ENCODE measurements at regions not wholly inside any gene's neighbourhood (a gene's known extent, or its start where the extent isn't known, plus 50 kb on each side); places are given as distances from the start of the nearest gene placed in this dataset.

DNA sequence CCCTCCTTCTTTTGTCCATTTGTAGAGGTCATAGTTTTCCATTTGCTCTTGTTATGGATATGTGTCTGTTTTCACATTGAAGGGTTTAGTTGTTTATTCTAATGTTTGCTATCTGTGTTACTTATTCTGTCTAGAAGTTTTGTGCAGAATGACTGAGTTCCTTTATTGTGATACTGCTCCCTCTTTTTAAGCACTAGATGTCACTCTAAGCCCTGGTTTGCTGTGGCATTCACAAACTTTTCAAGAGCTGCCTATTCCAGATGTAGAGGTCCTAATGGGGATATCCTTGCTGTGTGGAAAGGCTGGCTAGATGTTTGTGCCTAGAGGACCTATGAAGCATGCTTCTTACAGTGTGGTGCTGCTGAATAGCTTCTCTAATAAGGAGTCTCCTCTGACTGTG is 338.6 kb downstream of the SPIN4 start:
- POLR2A ChIA-PET: no interaction called here
- CTCF ChIA-PET (ENCODE audit: low intra/inter-chr PET ratio): no interaction called here

More for the DNA sequence above, 338.6 kb downstream of the SPIN4 start:
- TF ChIP-seq, protein P1, sequence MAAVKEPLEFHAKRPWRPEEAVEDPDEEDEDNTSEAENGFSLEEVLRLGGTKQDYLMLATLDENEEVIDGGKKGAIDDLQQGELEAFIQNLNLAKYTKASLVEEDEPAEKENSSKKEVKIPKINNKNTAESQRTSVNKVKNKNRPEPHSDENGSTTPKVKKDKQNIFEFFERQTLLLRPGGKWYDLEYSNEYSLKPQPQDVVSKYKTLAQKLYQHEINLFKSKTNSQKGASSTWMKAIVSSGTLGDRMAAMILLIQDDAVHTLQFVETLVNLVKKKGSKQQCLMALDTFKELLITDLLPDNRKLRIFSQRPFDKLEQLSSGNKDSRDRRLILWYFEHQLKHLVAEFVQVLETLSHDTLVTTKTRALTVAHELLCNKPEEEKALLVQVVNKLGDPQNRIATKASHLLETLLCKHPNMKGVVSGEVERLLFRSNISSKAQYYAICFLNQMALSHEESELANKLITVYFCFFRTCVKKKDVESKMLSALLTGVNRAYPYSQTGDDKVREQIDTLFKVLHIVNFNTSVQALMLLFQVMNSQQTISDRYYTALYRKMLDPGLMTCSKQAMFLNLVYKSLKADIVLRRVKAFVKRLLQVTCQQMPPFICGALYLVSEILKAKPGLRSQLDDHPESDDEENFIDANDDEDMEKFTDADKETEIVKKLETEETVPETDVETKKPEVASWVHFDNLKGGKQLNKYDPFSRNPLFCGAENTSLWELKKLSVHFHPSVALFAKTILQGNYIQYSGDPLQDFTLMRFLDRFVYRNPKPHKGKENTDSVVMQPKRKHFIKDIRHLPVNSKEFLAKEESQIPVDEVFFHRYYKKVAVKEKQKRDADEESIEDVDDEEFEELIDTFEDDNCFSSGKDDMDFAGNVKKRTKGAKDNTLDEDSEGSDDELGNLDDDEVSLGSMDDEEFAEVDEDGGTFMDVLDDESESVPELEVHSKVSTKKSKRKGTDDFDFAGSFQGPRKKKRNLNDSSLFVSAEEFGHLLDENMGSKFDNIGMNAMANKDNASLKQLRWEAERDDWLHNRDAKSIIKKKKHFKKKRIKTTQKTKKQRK (IDR thresholded peaks at IDR 0.05; ENCODE audit: borderline replicate concordance, low read depth, low read length): no peak
- TF ChIP-seq, protein P2, sequence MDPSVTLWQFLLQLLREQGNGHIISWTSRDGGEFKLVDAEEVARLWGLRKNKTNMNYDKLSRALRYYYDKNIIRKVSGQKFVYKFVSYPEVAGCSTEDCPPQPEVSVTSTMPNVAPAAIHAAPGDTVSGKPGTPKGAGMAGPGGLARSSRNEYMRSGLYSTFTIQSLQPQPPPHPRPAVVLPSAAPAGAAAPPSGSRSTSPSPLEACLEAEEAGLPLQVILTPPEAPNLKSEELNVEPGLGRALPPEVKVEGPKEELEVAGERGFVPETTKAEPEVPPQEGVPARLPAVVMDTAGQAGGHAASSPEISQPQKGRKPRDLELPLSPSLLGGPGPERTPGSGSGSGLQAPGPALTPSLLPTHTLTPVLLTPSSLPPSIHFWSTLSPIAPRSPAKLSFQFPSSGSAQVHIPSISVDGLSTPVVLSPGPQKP (CRISPR knock-in tag; IDR thresholded peaks at IDR 0.05): no peak
- TF ChIP-seq NFIX (CRISPR knock-in tag; IDR thresholded peaks at IDR 0.05; ENCODE audit: low read depth): no peak
- no peak for TF ChIP-seq ZNF274 (IDR thresholded peaks at IDR 0.05; ENCODE audit: borderline replicate concordance, low read depth, low read length)
- TF ChIP-seq CBFA2T3 (IDR thresholded peaks at IDR 0.05): no peak
- no peak for TF ChIP-seq BRCA1 (IDR thresholded peaks at IDR 0.05)
- TF ChIP-seq BRCA1 (CRISPR knock-in tag; IDR thresholded peaks at IDR 0.05): no peak
- H3K79me2 ChIP-seq (ENCODE audit: control insufficient read depth, insufficient read depth, low read length): no peaks in the 10 kb centered on the region
- ATAC-seq (no peak), FAIRE-seq (no peak), DNase-seq (ENCODE audit: extremely low read depth in 1 of 4, low spot score in 3 of 4) (no peak)
- H2AFZ ChIP-seq (ENCODE audit: low read depth, low read length): no peak overlapping the region
- H3K4me1 ChIP-seq (replicated peaks in 1 of 2; ENCODE audit: control insufficient read depth in 2 of 2, insufficient read depth in 2 of 2, low read length in 2 of 2): no peaks in the 10 kb centered on the region
- no peak overlapping the region for H3K4me3 ChIP-seq
- H3K9ac ChIP-seq (ENCODE audit: insufficient read depth in 1 of 2, low read depth in 2 of 2, low read length in 2 of 2): no peak overlapping the region
- no peaks in the 10 kb centered on the region for H3K36me3 ChIP-seq (ENCODE audit: control insufficient read depth, insufficient read depth, low read length)
- H4K20me1 ChIP-seq (replicated peaks; ENCODE audit: control insufficient read depth, insufficient read depth, low read length): no peaks in the 10 kb centered on the region
- no peaks in the 10 kb centered on the region for H3K9me1 ChIP-seq (ENCODE audit: control insufficient read depth, insufficient read depth, low read length)
- H3K27ac ChIP-seq (ENCODE audit: extremely low read depth, low read depth, low read length): no peak overlapping the region
- no TSS peak for BruUV-seq (replicated peaks)
- no peaks in the 10 kb centered on the region for H3K9me3 ChIP-seq (replicated peaks; ENCODE audit: control insufficient read depth, insufficient read depth, low read depth, low read length)
- no peak overlapping the region for H3K4me2 ChIP-seq (ENCODE audit: insufficient read depth, low read length)
- intact Hi-C loops (cut with micrococcal nuclease): no loop called here
- H3K27me3 ChIP-seq (ENCODE audit: control insufficient read depth in 2 of 2, insufficient read depth in 2 of 2, low read length in 2 of 2): no peaks in the 10 kb centered on the region
- in situ Hi-C loops (cut with MboI): no loop called here

All from K562 (cell line).